Vagina (tissue), 2 donors: ENCODE measurements at regions not wholly inside any gene's neighbourhood (a gene's known extent, or its start where the extent isn't known, plus 50 kb on each side); places are given as distances from the start of the nearest gene placed in this dataset.

Experiments
- POLR2A ChIP-seq, 2 donors: fragments of 450-650 bp; IDR thresholded peaks; one replicate each; pipeline ENCODE4 v1.6.1; 2017; ENCODE audit warnings: antibody characterized with exemption in 2 of 2, mild to moderate bottlenecking in 2 of 2, moderate library complexity in 2 of 2
- TF ChIP-seq, protein P1 (sequence below), 3 experiments: fragments of 450-650 bp in 2 of 3; fragments of 200-600 bp in 1 of 3; sonication (generic) in 1 of 3; IDR thresholded peaks; one replicate each; pipeline ENCODE4 v1.5.1; 2017 to 2019; ENCODE audit warnings: antibody characterized with exemption in 3 of 3, mild to moderate bottlenecking in 2 of 3, moderate library complexity in 2 of 3

DNA sequence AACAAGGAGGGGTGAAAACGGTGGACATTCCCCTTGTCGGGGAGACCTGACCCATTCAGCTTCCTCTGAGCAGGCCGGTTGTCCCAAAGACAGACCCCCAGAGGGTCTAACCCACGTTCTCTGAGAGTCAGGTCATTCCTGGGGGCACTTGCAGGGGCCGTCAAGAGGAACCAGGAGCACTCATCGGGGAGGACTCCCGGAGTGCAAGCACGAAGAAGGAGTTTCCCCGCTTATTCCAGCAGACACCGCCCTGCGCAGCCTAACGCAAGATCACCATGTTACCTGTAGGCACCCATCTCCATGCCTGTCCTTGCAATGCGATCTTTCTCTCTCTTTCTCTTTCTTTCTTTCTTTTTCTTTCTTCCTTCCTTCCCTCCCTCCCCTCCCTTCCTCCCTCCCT lies 154.2 kb downstream of the SHOX start:
- TF ChIP-seq, protein P1, sequence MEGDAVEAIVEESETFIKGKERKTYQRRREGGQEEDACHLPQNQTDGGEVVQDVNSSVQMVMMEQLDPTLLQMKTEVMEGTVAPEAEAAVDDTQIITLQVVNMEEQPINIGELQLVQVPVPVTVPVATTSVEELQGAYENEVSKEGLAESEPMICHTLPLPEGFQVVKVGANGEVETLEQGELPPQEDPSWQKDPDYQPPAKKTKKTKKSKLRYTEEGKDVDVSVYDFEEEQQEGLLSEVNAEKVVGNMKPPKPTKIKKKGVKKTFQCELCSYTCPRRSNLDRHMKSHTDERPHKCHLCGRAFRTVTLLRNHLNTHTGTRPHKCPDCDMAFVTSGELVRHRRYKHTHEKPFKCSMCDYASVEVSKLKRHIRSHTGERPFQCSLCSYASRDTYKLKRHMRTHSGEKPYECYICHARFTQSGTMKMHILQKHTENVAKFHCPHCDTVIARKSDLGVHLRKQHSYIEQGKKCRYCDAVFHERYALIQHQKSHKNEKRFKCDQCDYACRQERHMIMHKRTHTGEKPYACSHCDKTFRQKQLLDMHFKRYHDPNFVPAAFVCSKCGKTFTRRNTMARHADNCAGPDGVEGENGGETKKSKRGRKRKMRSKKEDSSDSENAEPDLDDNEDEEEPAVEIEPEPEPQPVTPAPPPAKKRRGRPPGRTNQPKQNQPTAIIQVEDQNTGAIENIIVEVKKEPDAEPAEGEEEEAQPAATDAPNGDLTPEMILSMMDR (IDR thresholded peaks at IDR 0.05) = no peak
- no peak for TF ChIP-seq POLR2A (IDR thresholded peaks at IDR 0.05)
